Gastrocnemius medialis (tissue), 4 donors: ENCODE measurements at regions not wholly inside any gene's neighbourhood (a gene's known extent, or its start where the extent isn't known, plus 50 kb on each side); places are given as distances from the start of the nearest gene placed in this dataset.

ENCODE experiments used
- POLR2A ChIP-seq, 2 donors: fragments of 450-650 bp; IDR thresholded peaks; one replicate each; pipeline ENCODE4 v1.6.1; 2017; ENCODE audit warnings: antibody characterized with exemption in 2 of 2, mild to moderate bottlenecking in 2 of 2, moderate library complexity in 2 of 2
- TF ChIP-seq, protein P1 (sequence below), 5 experiments: fragments of 450-650 bp in 3 of 5; fragments of 200-600 bp in 2 of 5; sonication (generic) in 2 of 5; IDR thresholded peaks in 4 of 5; conservative IDR thresholded peaks in 1 of 5; 1 replicate in 4 of 5; 2 replicates in 1 of 5; pipeline ENCODE4 v1.5.1; 2016 to 2019; ENCODE audit warnings: antibody characterized with exemption in 5 of 5, mild to moderate bottlenecking in 3 of 5, moderate library complexity in 3 of 5

GRCh38 chr18:14975431-14975830, 227.5 kb downstream of the ANKRD30B start:
- TF ChIP-seq, protein P1, sequence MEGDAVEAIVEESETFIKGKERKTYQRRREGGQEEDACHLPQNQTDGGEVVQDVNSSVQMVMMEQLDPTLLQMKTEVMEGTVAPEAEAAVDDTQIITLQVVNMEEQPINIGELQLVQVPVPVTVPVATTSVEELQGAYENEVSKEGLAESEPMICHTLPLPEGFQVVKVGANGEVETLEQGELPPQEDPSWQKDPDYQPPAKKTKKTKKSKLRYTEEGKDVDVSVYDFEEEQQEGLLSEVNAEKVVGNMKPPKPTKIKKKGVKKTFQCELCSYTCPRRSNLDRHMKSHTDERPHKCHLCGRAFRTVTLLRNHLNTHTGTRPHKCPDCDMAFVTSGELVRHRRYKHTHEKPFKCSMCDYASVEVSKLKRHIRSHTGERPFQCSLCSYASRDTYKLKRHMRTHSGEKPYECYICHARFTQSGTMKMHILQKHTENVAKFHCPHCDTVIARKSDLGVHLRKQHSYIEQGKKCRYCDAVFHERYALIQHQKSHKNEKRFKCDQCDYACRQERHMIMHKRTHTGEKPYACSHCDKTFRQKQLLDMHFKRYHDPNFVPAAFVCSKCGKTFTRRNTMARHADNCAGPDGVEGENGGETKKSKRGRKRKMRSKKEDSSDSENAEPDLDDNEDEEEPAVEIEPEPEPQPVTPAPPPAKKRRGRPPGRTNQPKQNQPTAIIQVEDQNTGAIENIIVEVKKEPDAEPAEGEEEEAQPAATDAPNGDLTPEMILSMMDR (IDR thresholded peaks at IDR 0.05 in 4 of 5, conservative IDR thresholded peaks at IDR 0.05 in 1 of 5): no peak
- no peak for TF ChIP-seq POLR2A (IDR thresholded peaks at IDR 0.05)
